GM10248 (cell line): ENCODE measurements at regions not wholly inside any gene's neighbourhood (a gene's known extent, or its start where the extent isn't known, plus 50 kb on each side); places are given as distances from the start of the nearest gene placed in this dataset.

Source experiments
- CTCF ChIA-PET: fragments of 300-600 bp; sonication (Branson Sonifier 250); formaldehyde crosslinking; extraction: SDS; loops from one replicate; lab custom pipeline; 2021; ENCODE audit warnings: antibody characterized with exemption; lab: Yijun Ruan, JAX
- POLR2A ChIA-PET: fragments of 350-650 bp; sonication (Branson Sonifier 250); formaldehyde crosslinking; extraction: SDS; loops from one replicate; lab custom pipeline; 2020; ENCODE audit warnings: antibody characterized with exemption; lab: Yijun Ruan, JAX
- DNase-seq: peaks from one replicate; pipeline ENCODE4 v3.0.0; 2012; ENCODE audit errors: extremely low spot score
- CTCF ChIP-seq: IDR thresholded peaks from 2 replicates; pipeline ENCODE4 v1.5.1; 2012; ENCODE audit warnings: mild to moderate bottlenecking, low read depth; ENCODE audit errors: extremely low read depth, missing control alignments, control extremely low read depth

DNA sequence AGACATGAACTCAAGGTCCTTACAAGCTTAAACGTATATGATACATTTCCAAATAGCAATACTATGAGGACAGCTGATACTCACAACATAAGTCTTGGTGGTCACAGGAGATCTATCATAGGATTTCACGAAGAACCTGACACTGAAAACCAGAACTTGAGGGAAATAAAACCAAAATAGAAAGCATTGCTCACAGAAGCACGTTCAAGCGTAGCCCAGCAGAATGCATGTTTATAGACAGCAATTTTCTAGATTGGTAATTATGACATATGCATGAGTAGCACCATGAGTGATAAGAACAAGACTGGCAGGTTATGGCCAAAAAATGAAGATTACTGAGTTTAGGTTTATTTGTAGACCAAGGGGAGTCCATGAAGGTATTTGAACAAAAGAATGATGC is 243.5 kb downstream of the ETS1 start:
- CTCF ChIA-PET, result interaction anchor here (0.9 to 2.4 kb wide), 4 partner anchors 9 to 23 kb away, joined by 3 to 6 read pairs (median 3); no protein-coding TSS in a partner anchor
- DNase-seq, result no peak
- POLR2A ChIA-PET, result no interaction called here
- no peak for TF ChIP-seq CTCF

DNA sequence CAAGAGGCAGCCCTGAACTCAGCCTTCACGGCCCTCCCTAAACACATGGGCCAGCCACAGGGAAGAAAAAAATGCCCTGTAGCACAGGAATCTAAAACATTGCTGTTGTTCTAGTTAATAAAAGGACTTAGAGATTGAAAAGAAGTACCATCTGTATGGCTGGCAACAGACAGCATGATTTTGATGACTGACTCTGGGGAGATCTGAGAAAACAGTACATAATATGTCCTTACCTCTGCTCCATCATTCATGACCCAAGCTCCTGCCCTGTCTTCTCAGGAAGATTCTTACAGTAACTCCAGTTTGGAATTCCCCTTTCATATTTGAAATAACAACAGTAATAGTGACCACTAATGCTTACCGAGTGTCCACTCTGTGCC is 244.2 kb downstream of the ETS1 start:
- ChIA-PET POLR2A (no interaction called here), CTCF (interaction anchor here (0.9 to 2.4 kb wide), 3 partner anchors 12 to 26 kb away, joined by 3 to 6 read pairs (median 3); no protein-coding TSS in a partner anchor)
- no peak for DNase-seq
- TF ChIP-seq CTCF, result no peak

DNA sequence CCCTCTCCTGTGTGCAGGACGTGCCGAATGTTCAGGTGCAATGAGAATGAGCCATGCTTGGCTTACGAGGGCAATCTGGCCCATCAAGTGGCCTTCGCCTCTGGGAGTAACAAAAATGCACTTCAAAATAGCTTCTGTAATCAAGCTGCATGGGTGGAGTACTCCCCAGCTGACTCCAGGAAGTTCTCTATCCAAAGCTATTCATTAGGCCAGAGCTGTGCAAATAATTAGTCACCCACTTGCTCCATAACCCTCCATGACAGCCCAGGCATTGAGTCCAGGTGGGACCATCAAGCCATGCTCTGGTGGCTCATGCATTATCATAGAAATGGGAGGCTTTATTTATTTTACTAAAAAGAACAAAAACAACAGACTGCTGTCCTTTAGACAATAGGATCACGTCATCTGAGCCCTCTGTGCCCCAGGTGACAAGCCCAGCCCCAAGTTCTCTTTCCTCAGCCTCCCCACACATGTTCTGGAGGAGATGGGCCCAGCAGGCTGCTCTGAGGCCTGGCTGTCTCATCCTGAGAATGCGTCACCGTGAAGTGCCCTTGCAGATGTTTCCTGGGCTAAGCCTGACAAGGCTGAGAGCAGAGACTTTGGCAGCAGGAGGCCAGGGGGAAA is 244.7 kb downstream of the ETS1 start:
- ChIA-PET POLR2A (no interaction called here), CTCF (interaction anchor here (0.9 to 2.4 kb wide), 4 partner anchors 12 to 489 kb away, joined by 3 to 6 read pairs (median 3); no protein-coding TSS in a partner anchor)
- peak; percentile 60 for DNase-seq
- no peak for TF ChIP-seq CTCF

GRCh38 chr11:128341280-128342248 is 245.8 kb downstream of the ETS1 start:
- DNase-seq, result no peak
- no peak for TF ChIP-seq CTCF
- ChIA-PET CTCF (interaction anchor here (0.6 to 2.4 kb wide), 4 partner anchors 13 to 490 kb away, joined by 3 to 6 read pairs (median 3); no protein-coding TSS in a partner anchor), POLR2A (no interaction called here)

DNA sequence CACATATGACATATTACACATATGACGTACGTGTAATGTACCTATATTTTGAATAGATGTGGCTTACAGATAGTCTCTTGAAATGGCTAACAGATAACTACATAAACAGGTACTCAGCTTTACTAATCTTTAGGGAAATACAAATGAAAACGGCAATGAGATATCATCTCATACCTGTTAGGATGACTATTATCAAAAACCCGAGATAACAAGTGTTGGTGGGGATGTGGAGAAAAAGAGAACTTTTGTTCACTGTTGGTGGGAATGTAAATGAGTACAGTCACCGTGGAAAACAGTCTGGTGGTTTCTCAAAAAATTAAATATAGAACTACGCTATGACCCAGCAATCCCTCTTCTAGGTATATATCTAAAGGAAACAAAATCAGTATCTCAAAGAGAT is 247.6 kb downstream of the ETS1 start:
- ChIA-PET POLR2A (no interaction called here), CTCF (interaction anchor here (1.0 kb wide), 1 partner anchor 21 kb away, joined by 3 read pairs; no protein-coding TSS in a partner anchor)
- no peak for TF ChIP-seq CTCF
- DNase-seq, result no peak

GRCh38 chr11:128338811-128339210 is 248.5 kb downstream of the ETS1 start:
- CTCF ChIA-PET, result interaction anchor here (1.0 kb wide), 1 partner anchor 20 kb away, joined by 3 read pairs; no protein-coding TSS in a partner anchor
- TF ChIP-seq CTCF, result no peak
- no peak for DNase-seq
- POLR2A ChIA-PET, result no interaction called here
